ENCODE measurements at regions not wholly inside any gene's neighbourhood (a gene's known extent, or its start where the extent isn't known, plus 50 kb on each side); places are given as distances from the start of the nearest gene placed in this dataset.

- TF ChIP-seq EZH2 (IDR thresholded peaks at IDR 0.05; ENCODE audit: low read length) (no peak), CTCF (optimal IDR thresholded peaks at IDR 0.05 in 1 of 3, IDR thresholded peaks at IDR 0.05 in 1 of 3, conservative IDR thresholded peaks at IDR 0.05 in 1 of 3; ENCODE audit: extremely low read depth in 1 of 3, insufficient read depth in 2 of 3, low read length in 3 of 3) (no peak)
- Histone ChIP-seq H3K79me2 (ENCODE audit: control insufficient read depth, insufficient read depth, low read length) (no peaks in the 10 kb centered on the region), H3K27ac (ENCODE audit: control insufficient read depth, insufficient read depth, low read length) (no peak overlapping the region), H3K4me3 (ENCODE audit: control insufficient read depth in 2 of 3, extremely low read depth in 1 of 3, insufficient read depth in 2 of 3, low read depth in 1 of 3, low read length in 3 of 3) (no peak overlapping the region), H2AFZ (ENCODE audit: control insufficient read depth, low read length) (no peak overlapping the region), H3K36me3 (ENCODE audit: control insufficient read depth in 2 of 2, extremely low read depth in 1 of 2, insufficient read depth in 2 of 2, low read length in 2 of 2) (no peaks in the 10 kb centered on the region), H3K9me1 (ENCODE audit: control insufficient read depth, extremely low read depth, insufficient read depth, low read length) (no peaks in the 10 kb centered on the region), H3K4me2 (ENCODE audit: control insufficient read depth, extremely low read depth, insufficient read depth, low read depth, low read length) (no peak overlapping the region), H3K27me3 (ENCODE audit: control insufficient read depth, extremely low read depth, insufficient read depth, low read length) (peaks cover 3% of the 10 kb centered on the region), H3K9me3 (ENCODE audit: control insufficient read depth, low read depth, low read length) (no peaks in the 10 kb centered on the region), H3K4me1 (ENCODE audit: control insufficient read depth, extremely low read depth, insufficient read depth, low read length) (peaks cover 14% of the 10 kb centered on the region), H3K9ac (ENCODE audit: control insufficient read depth, extremely low read depth, insufficient read depth, low read length) (no peak overlapping the region), H4K20me1 (ENCODE audit: control insufficient read depth, extremely low read depth, insufficient read depth, low read length) (no peaks in the 10 kb centered on the region)
- FAIRE-seq (no peak), DNase-seq (ENCODE audit: low read depth, low spot score) (no peak)
- dilution Hi-C loops (cut with MboI; ENCODE audit: extremely low pct_ligation_motif_present, low sequenced_read_pairs): no loop called here
Measured at GRCh38 chr10:124157271-124157681, 63.9 kb upstream of the CHST15 start.

GRCh38 chr10:124156524-124157260, 63.3 kb upstream of the CHST15 start:
- H3K4me3 ChIP-seq (ENCODE audit: control insufficient read depth in 2 of 3, extremely low read depth in 1 of 3, insufficient read depth in 2 of 3, low read depth in 1 of 3, low read length in 3 of 3): no peak overlapping the region
- no peak overlapping the region for H3K27ac ChIP-seq (ENCODE audit: control insufficient read depth, insufficient read depth, low read length)
- FAIRE-seq: no peak
- no peaks in the 10 kb centered on the region for H3K36me3 ChIP-seq (ENCODE audit: control insufficient read depth in 2 of 2, extremely low read depth in 1 of 2, insufficient read depth in 2 of 2, low read length in 2 of 2)
- dilution Hi-C loops (cut with MboI; ENCODE audit: extremely low pct_ligation_motif_present, low sequenced_read_pairs): no loop called here
- H3K9me1 ChIP-seq (ENCODE audit: control insufficient read depth, extremely low read depth, insufficient read depth, low read length): no peaks in the 10 kb centered on the region
- H3K27me3 ChIP-seq (ENCODE audit: control insufficient read depth, extremely low read depth, insufficient read depth, low read length): peaks cover 3% of the 10 kb centered on the region
- no peak overlapping the region for H3K9ac ChIP-seq (ENCODE audit: control insufficient read depth, extremely low read depth, insufficient read depth, low read length)
- no peak overlapping the region for H3K4me2 ChIP-seq (ENCODE audit: control insufficient read depth, extremely low read depth, insufficient read depth, low read depth, low read length)
- no peak overlapping the region for H2AFZ ChIP-seq (ENCODE audit: control insufficient read depth, low read length)
- no peaks in the 10 kb centered on the region for H4K20me1 ChIP-seq (ENCODE audit: control insufficient read depth, extremely low read depth, insufficient read depth, low read length)
- no peak for DNase-seq (ENCODE audit: low read depth, low spot score)
- TF ChIP-seq CTCF (optimal IDR thresholded peaks at IDR 0.05 in 1 of 3, IDR thresholded peaks at IDR 0.05 in 1 of 3, conservative IDR thresholded peaks at IDR 0.05 in 1 of 3; ENCODE audit: extremely low read depth in 1 of 3, insufficient read depth in 2 of 3, low read length in 3 of 3): no peak
- no peak for TF ChIP-seq EZH2 (IDR thresholded peaks at IDR 0.05; ENCODE audit: low read length)
- no peaks in the 10 kb centered on the region for H3K79me2 ChIP-seq (ENCODE audit: control insufficient read depth, insufficient read depth, low read length)
- H3K4me1 ChIP-seq (ENCODE audit: control insufficient read depth, extremely low read depth, insufficient read depth, low read length): peaks cover 20% of the 10 kb centered on the region
- H3K9me3 ChIP-seq (ENCODE audit: control insufficient read depth, low read depth, low read length): no peaks in the 10 kb centered on the region
